Kidney (tissue), 13 donors: ENCODE measurements at regions not wholly inside any gene's neighbourhood (a gene's known extent, or its start where the extent isn't known, plus 50 kb on each side); places are given as distances from the start of the nearest gene placed in this dataset.

Experiments used
- DNase-seq, 5 donors: peaks; one replicate each; pipeline ENCODE4 v3.0.0-alpha.2; 2013 to 2020
- FAIRE-seq: peaks from 2 replicates; lab custom pipeline; 2012; peaks lifted over from hg19 to GRCh38; lab: Jason Lieb, UNC
- H3K27ac ChIP-seq, 2 donors: one replicate each; pipeline ENCODE4 v1.7.0; 2013; ENCODE audit warnings: low read depth in 2 of 2, low read length in 2 of 2, inconsistent platforms in 1 of 2
- H3K27me3 ChIP-seq: one replicate; pipeline ENCODE4 v1.7.1; 2013; ENCODE audit warnings: low read length, inconsistent platforms; ENCODE audit not compliant: control insufficient read depth, insufficient read depth
- H3K36me3 ChIP-seq, 3 donors: one replicate each; pipeline versions ENCODE4 v1.7.0 to v1.7.1; 2013; ENCODE audit warnings: low read length in 3 of 3, control low read depth in 1 of 3, inconsistent platforms in 1 of 3; ENCODE audit not compliant: insufficient read depth in 3 of 3, control insufficient read depth in 2 of 3
- H3K4me1 ChIP-seq, 3 donors: one replicate each; pipeline versions ENCODE4 v1.7.0 to v1.7.1; 2013; ENCODE audit warnings: low read length in 3 of 3, inconsistent platforms in 1 of 3, low read depth in 1 of 3; ENCODE audit not compliant: control insufficient read depth in 2 of 3, insufficient read depth in 2 of 3
- H3K4me3 ChIP-seq, 3 donors: one replicate each; pipeline versions ENCODE4 v1.7.0 to v1.8.1; 2013; ENCODE audit warnings: low read length in 3 of 3, control low read depth in 1 of 3, inconsistent platforms in 1 of 3
- H3K9ac ChIP-seq, 3 donors: one replicate each; pipeline versions ENCODE4 v1.7.0 to v1.7.1; 2013; ENCODE audit warnings: low read length in 3 of 3, control low read depth in 1 of 3, inconsistent platforms in 1 of 3
- H3K9me3 ChIP-seq, 3 donors: one replicate each; pipeline versions ENCODE4 v1.7.0 to v1.7.1; 2013; ENCODE audit warnings: low read length in 3 of 3, control low read depth in 1 of 3, inconsistent platforms in 1 of 3; ENCODE audit not compliant: control insufficient read depth in 2 of 3, insufficient read depth in 1 of 3
- intact Hi-C: fragments of 100-400 bp; cut with DNase I; formaldehyde crosslinking; loops from one replicate; pipeline ENCODE4 v1.11.1; 2022
- TF ChIP-seq, protein P1 (sequence below): IDR thresholded peaks from 3 replicates; pipeline ENCODE4 v1.5.1; 2012; ENCODE audit warnings: mild to moderate bottlenecking, moderate library complexity, borderline replicate concordance; ENCODE audit not compliant: insufficient read depth; ENCODE audit errors: extremely low read depth
- donor health status: control.
- donor health status: control.
- donor health status: control.
- donor health status: control.
- donor health status: control.
- donor health status: DM: yes; HTN: yes; CAD: no.
- donor health status: Normal renal cell carcinoma (clear cell type).

- H3K9ac ChIP-seq, result no peak overlapping the region
- H3K4me1 ChIP-seq, result no peaks in the 10 kb centered on the region
- FAIRE-seq, result no peak
- TF ChIP-seq, protein P1, sequence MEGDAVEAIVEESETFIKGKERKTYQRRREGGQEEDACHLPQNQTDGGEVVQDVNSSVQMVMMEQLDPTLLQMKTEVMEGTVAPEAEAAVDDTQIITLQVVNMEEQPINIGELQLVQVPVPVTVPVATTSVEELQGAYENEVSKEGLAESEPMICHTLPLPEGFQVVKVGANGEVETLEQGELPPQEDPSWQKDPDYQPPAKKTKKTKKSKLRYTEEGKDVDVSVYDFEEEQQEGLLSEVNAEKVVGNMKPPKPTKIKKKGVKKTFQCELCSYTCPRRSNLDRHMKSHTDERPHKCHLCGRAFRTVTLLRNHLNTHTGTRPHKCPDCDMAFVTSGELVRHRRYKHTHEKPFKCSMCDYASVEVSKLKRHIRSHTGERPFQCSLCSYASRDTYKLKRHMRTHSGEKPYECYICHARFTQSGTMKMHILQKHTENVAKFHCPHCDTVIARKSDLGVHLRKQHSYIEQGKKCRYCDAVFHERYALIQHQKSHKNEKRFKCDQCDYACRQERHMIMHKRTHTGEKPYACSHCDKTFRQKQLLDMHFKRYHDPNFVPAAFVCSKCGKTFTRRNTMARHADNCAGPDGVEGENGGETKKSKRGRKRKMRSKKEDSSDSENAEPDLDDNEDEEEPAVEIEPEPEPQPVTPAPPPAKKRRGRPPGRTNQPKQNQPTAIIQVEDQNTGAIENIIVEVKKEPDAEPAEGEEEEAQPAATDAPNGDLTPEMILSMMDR, result no peak
- no peaks in the 10 kb centered on the region for H3K27me3 ChIP-seq
- DNase-seq, result no peak
- intact Hi-C loops, result no loop called here
- H3K27ac ChIP-seq, result no peak overlapping the region
- H3K9me3 ChIP-seq, result no peaks in the 10 kb centered on the region
- H3K4me3 ChIP-seq, result no peak overlapping the region
- H3K36me3 ChIP-seq, result no peaks in the 10 kb centered on the region
Measured at GRCh38 chr1:96331596-96331995, 390.0 kb upstream of the PTBP2 start.

DNA sequence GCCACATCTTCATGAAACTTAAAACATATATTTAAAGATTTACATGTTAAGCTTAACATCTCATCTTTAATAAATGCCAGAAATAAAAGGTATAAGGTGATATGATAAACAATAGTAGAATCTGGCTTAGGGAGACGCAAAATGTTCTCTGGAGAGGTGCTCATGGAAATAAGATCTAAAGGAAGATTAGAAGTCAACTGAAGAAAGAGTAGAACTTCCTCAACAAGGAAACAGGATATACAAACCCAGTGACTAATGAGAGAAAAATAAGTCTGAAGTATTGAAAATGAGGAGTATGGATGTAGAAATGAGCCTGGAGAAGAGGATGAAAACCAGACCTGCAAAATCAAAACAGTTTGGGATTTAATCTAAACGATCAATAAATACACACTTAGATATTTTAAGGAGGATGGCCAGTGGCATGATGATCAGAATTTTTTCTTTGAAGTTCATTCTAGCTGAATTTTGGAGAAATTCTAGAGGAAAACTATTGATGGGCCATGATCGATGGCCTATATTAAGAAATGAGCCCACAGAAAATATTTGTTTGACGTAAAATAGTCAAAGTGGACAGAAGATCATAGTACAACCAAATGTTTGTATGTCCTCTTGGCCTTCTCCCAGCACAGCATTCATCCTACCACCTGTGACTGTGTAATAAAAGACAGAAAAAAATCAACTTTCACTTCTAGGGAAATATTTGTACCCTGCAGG lies 387.9 kb upstream of the PTBP2 start:
- Histone ChIP-seq H3K27me3 (no peaks in the 10 kb centered on the region), H3K9me3 (no peaks in the 10 kb centered on the region), H3K9ac (no peak overlapping the region), H3K4me1 (no peaks in the 10 kb centered on the region), H3K4me3 (no peak overlapping the region), H3K36me3 (no peaks in the 10 kb centered on the region), H3K27ac (no peak overlapping the region)
- intact Hi-C loops, result no loop called here
- no peak for DNase-seq
- FAIRE-seq, result no peak
- TF ChIP-seq, protein P1, result no peak

DNA sequence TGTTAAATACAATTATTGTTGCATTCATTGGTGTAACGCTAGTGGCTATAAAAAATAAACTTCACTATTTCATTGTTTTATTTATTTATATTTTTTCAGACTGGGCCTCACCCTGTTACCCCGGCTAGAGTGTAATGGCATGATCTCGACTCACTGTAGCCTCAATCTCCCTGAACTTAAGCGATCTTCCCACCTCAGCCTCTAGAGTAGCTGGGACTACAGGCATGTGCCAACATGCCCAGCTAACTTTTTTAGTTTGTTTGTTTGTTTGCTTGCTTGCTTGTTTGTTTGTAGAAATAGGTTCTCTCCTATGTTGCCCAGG lies 387.4 kb upstream of the PTBP2 start:
- H3K4me1 ChIP-seq, result no peaks in the 10 kb centered on the region
- H3K9ac ChIP-seq, result no peak overlapping the region
- H3K27ac ChIP-seq, result no peak overlapping the region
- TF ChIP-seq, protein P1, result no peak
- no peak for FAIRE-seq
- H3K9me3 ChIP-seq, result no peaks in the 10 kb centered on the region
- no peak for DNase-seq
- intact Hi-C loops, result no loop called here
- H3K4me3 ChIP-seq, result no peak overlapping the region
- no peaks in the 10 kb centered on the region for H3K27me3 ChIP-seq
- H3K36me3 ChIP-seq, result no peaks in the 10 kb centered on the region

DNA sequence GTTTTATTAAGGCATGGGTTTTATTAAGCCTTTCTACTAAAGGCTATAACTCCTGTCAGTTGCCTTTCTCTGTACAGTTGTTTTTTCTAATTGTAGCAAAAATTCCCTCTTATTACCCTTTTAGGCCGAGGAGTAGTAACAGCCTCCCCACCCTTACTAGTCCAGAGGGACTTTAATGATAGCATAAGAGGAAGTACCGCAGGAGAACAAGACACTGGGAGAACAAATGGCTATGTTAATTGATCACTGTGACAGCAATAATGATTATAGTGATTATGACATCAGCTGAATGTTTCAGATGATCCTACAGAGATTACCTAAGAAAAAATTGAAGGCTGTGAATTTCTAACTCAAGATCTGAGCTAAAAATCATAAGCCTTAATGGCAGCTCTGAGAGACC lies 383.0 kb upstream of the PTBP2 start:
- intact Hi-C loops, result no loop called here
- FAIRE-seq, result no peak
- Histone ChIP-seq H3K9ac (no peak overlapping the region), H3K27me3 (no peaks in the 10 kb centered on the region), H3K4me3 (no peak overlapping the region), H3K4me1 (no peaks in the 10 kb centered on the region), H3K27ac (no peak overlapping the region), H3K9me3 (no peaks in the 10 kb centered on the region), H3K36me3 (no peaks in the 10 kb centered on the region)
- no peak for DNase-seq
- TF ChIP-seq, protein P1, result no peak
